SK-N-SH treated with all-trans-retinoic acid at 6 μM for 48 hours (cell line): ENCODE measurements at regions not wholly inside any gene's neighbourhood (a gene's known extent, or its start where the extent isn't known, plus 50 kb on each side); places are given as distances from the start of the nearest gene placed in this dataset.

ENCODE experiments used
- CSRNP3 ChIP-seq: fragments of 250-450 bp; sonication (Bioruptor Pico); IDR thresholded peaks from 2 replicates; pipeline ENCODE4 v1.5.1; 2021; ENCODE audit warnings: mild to moderate bottlenecking, moderate library complexity
- ISL1 ChIP-seq: fragments of 250-450 bp; sonication (Bioruptor Pico); IDR thresholded peaks from 2 replicates; pipeline ENCODE4 v2.1.2; 2022; ENCODE audit warnings: mild to moderate bottlenecking, moderate library complexity
- PPARA ChIP-seq: fragments of 250-450 bp; sonication (Bioruptor Pico); IDR thresholded peaks from 2 replicates; pipeline ENCODE4 v1.5.0; 2020; ENCODE audit warnings: mild to moderate bottlenecking, borderline replicate concordance
- SNAI2 ChIP-seq: fragments of 250-450 bp; sonication (Bioruptor Pico); IDR thresholded peaks from 2 replicates; pipeline ENCODE4 v1.5.0; 2020; ENCODE audit warnings: mild to moderate bottlenecking, moderate library complexity
- TCF4 ChIP-seq: fragments of 250-450 bp; sonication (Bioruptor Pico); IDR thresholded peaks from 2 replicates; pipeline ENCODE4 v1.8.0; 2021; ENCODE audit warnings: mild to moderate bottlenecking, moderate library complexity, borderline replicate concordance
- ZFP3 ChIP-seq: fragments of 250-450 bp; sonication (Bioruptor Pico); IDR thresholded peaks from 2 replicates; pipeline ENCODE4 v1.5.0; 2020; ENCODE audit warnings: mild to moderate bottlenecking, moderate library complexity
- ZFP30 ChIP-seq: fragments of 450-650 bp; formaldehyde crosslinking; IDR thresholded peaks from 2 replicates; pipeline ENCODE4 v1.5.0; 2022; ENCODE audit warnings: mild to moderate bottlenecking, moderate library complexity

DNA sequence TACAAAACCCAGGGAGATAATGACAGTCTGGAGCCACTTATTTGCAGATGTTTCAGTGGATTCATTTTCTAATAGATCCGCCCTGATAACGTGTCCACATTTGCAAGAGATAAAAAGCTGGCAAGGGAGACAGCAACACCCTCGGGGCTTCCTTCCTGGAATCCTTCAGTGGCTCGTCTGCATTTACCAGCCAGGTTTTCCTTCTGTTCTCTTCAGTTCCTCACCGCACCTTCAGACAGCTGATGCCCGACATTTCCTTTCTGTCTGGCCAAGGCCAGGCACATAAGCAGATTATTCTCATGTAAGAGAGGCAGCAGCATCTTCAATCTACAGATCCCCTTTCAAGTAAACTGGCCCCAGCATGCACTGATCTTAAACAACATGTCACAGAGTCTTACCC, 56.2 kb upstream of the SPATA12 start:
- no peak for TF ChIP-seq CSRNP3
- TF ChIP-seq ZFP30: no peak
- no peak for TF ChIP-seq ISL1
- no peak for TF ChIP-seq PPARA (CRISPR knock-in tag)
- TF ChIP-seq SNAI2 (CRISPR knock-in tag): no peak
- peak; percentile 62; the same call in 1 of the 2 replicates for TF ChIP-seq TCF4
- no peak for TF ChIP-seq ZFP3 (CRISPR knock-in tag)
